ENCODE measurements at regions not wholly inside any gene's neighbourhood (a gene's known extent, or its start where the extent isn't known, plus 50 kb on each side); places are given as distances from the start of the nearest gene placed in this dataset.

DNA sequence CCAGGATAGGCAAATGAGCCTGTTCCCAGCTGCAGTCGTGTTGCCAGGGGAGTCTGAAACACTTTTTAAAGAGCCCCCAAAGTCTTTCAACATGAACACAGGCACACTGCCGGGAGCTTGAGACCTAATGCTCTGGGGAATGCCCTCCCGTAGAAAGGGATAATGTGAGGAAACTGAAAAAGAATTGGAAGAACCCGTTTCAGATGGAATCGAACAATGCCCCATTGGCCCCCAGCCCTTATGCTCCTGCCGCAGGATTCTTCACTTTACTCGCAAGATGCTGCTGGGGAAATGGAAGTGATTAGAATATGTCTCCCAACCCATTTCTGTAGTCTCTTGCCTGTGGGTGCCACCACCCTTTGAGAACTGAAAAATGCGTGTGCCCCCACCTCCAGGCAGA lies 136.3 kb upstream of the GATA6 start:
- DNase-seq (ENCODE audit: insufficient read length, low spot score) (no peak), FAIRE-seq (no peak)

GRCh38 chr18:22034276-22034675 lies 135.1 kb upstream of the GATA6 start:
- DNase-seq (ENCODE audit: insufficient read length, low spot score) (no peak), FAIRE-seq (no peak)

- DNase-seq (ENCODE audit: insufficient read length, low spot score) (no peak), FAIRE-seq (no peak)
Measured at GRCh38 chr18:22040533-22040932, 128.9 kb upstream of the GATA6 start.

DNA sequence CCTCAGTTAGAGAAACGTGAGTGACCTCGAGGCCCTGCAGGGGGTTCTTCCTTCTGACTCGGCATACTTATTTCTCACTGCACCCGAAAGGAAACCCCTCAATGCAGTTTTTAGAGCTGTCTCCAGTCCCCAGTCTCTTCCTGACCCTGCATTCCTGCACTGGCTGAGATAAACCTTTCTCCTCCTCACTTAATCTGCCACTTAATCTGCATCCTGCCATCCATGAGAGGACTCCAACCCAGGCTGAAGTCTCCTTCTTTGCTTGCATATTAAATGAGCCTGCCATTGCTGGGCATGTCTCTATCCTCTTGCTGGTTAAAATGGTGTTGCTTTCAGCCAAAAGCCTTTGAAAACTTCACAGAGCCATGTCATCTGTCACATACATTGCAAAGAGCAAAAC lies 125.6 kb upstream of the GATA6 start:
- no peak for FAIRE-seq

GRCh38 chr18:22044474-22045220 lies 124.7 kb upstream of the GATA6 start:
- FAIRE-seq = no peak

More for the DNA sequence above, 125.6 kb upstream of the GATA6 start:
- no peak for DNase-seq (ENCODE audit: insufficient read length, low spot score)

GRCh38 chr18:22045221-22045918 lies 124.0 kb upstream of the GATA6 start:
- DNase-seq (ENCODE audit: insufficient read length, low spot score) (no peak), FAIRE-seq (no peak)

More at GRCh38 chr18:22044474-22045220, 124.7 kb upstream of the GATA6 start:
- DNase-seq (ENCODE audit: insufficient read length, low spot score) = no peak

DNA sequence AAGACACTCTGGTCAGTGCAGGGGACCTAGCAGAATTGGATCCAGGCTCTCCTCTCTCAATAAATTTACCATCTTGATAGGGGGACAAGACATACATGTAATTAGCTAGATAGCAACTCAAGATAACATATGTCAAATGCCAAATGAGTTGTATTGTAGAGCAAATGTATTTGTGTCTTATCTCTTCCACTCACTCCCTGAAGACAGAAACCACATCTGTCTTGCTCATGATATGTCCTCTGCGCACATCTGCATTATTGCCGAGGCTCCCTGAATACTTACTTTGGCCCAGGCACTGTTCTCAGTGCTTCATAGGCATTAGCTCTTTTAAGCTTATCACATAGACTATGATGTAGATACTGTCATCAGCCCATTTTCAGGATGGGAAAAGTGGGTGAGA lies 122.9 kb upstream of the GATA6 start:
- no peak for FAIRE-seq
- DNase-seq (ENCODE audit: insufficient read length, low spot score) = no peak

GRCh38 chr18:22047485-22047884 lies 121.9 kb upstream of the GATA6 start:
- DNase-seq (ENCODE audit: insufficient read length, low spot score) (no peak), FAIRE-seq (no peak)

GRCh38 chr18:22048221-22048620 lies 121.2 kb upstream of the GATA6 start:
- no peak for FAIRE-seq
- no peak for DNase-seq (ENCODE audit: insufficient read length, low spot score)

GRCh38 chr18:22048932-22049615 lies 120.3 kb upstream of the GATA6 start:
- DNase-seq (ENCODE audit: insufficient read length, low spot score) (no peak), FAIRE-seq (no peak)

GRCh38 chr18:22052405-22053105 lies 116.8 kb upstream of the GATA6 start:
- no peak for FAIRE-seq
- DNase-seq (ENCODE audit: insufficient read length, low spot score) = no peak

DNA sequence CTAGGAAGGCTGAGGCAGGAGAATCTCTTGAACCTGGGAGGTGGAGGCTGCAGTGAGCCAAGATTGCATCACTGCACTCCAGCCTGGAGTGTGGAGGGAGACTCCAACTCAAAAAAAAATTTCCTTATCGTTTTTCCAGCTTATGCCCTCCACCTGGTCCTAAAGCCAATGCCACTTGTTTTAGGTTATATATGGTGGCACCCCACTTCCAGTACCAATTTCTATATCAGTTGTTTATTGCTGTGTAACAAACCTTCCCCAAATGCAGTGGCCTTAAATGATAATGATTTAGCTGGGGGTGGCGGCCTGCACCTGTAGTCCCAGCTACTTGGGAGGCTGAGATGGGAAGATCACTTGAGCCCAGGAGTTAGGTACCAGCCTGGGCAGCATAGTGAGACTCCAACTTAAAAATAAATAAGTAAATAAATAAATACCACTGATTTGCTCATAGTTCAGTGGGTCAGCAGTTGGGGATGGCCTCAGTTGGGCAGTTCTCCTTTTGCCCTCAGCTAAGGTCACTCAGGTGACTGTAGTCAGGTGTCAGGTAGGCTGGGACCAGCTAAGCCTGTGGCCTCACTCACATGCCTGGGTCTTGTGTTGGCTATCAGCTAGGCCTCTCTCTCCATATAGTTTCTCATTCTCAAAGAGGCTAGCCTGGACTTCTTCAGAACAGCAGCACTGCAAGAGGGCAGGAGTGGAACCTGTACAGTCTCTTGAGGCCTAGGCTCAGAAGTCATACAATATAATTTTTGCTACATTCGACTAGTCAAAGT lies 113.7 kb upstream of the GATA6 start:
- FAIRE-seq = no peak
- no peak for DNase-seq (ENCODE audit: insufficient read length, low spot score)

GRCh38 chr18:22056950-22057349 lies 112.4 kb upstream of the GATA6 start:
- DNase-seq (ENCODE audit: insufficient read length, low spot score) = no peak
- FAIRE-seq = no peak

- FAIRE-seq = no peak
Measured at GRCh38 chr18:22057908-22058527, 111.4 kb upstream of the GATA6 start.

DNA sequence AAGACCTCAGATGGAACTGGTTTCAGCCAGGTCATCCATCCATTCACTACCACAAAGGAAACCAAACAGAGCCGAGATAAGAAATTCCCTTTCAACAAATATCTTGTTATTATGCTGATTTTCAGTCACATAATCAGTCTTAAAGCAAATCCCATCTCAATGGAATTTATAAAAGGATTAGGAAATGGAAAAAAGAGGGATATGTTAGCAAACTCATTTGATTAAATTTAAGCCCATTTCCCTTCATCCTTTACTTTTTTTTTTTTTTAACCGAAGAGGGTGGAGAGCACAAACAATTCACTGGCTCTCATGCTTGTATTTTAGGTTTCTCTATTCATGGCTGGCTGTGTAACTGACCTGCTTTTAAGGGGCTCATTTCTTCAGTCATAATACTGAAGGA lies 109.0 kb upstream of the GATA6 start:
- FAIRE-seq (no peak), DNase-seq (ENCODE audit: insufficient read length, low spot score) (no peak)

More at GRCh38 chr18:22057908-22058527, 111.4 kb upstream of the GATA6 start:
- DNase-seq (ENCODE audit: insufficient read length, low spot score) = no peak

DNA sequence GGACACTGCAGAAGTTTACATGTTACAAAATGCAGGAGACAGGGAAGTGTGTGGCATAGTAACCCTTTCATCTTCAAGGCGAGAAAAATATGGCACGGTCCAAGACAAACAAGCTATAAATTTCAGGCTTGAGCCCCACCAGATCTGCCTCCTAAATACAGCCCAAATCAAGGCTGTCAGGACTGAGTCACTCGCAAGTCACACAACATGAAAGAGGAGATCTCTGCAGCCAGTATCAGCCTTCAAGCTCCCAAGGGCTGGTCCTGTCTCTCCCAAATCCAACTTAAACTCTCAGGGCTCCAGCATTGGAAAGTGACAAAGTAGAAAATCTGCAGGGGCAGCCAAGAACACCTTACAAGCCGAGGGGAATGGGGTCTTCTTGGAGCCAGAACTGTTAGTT lies 106.3 kb upstream of the GATA6 start:
- no peak for FAIRE-seq

DNA sequence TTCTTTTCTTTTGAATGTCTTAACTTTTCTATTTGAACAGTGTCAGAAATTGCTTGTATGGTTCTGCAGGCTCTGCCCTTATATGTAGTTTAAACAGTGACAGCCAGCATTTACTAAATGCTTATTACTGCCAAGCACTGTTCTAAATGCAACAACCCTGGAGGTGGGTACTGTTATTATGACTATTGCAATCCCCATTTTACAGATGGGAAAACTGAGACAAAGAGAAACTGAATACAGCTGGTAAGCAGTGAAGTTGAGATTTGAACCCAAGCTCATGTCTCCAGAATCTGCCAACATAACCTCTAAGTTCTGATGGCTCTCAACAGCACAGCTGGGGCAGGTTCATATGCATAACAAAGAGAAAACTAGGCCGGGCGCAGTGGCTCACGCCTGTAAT lies 105.7 kb upstream of the GATA6 start:
- no peak for FAIRE-seq

More for the DNA sequence above, 106.3 kb upstream of the GATA6 start:
- no peak for DNase-seq (ENCODE audit: insufficient read length, low spot score)

DNA sequence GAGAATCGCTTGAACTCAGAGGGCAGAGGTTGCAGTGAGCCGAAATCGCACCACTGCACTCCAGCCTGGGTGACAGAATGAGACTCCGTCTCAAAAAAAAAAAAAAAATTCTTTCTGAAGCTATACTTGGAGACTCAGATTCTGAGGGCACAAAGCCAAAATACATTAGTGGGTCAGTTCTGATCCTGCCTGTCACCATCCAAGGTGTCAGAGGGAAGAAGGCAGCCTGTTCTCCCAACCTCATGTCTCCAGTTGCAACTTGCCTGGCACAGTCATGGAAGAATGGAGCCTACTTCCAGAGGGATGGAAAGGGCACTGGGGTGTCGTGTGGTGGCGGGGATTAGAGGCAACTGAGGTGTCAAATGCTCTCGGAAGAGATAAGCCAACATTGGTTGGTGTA lies 104.8 kb upstream of the GATA6 start:
- DNase-seq (ENCODE audit: insufficient read length, low spot score) (no peak), FAIRE-seq (no peak)

More for the DNA sequence above, 105.7 kb upstream of the GATA6 start:
- DNase-seq (ENCODE audit: insufficient read length, low spot score) = no peak

GRCh38 chr18:22065311-22065710 lies 104.1 kb upstream of the GATA6 start:
- no peak for DNase-seq (ENCODE audit: insufficient read length, low spot score)
- FAIRE-seq = no peak

- FAIRE-seq (no peak), DNase-seq (ENCODE audit: insufficient read length, low spot score) (no peak)
Measured at GRCh38 chr18:22066083-22066485, 103.3 kb upstream of the GATA6 start.

All from HTR-8/SVneo (cell line).